ENCODE measurements at regions not wholly inside any gene's neighbourhood (a gene's known extent, or its start where the extent isn't known, plus 50 kb on each side); places are given as distances from the start of the nearest gene placed in this dataset.

GRCh38 chr3:118548434-118548833 lies 486.2 kb downstream of the IGSF11 start:
- TF ChIP-seq POLR2A (IDR thresholded peaks at IDR 0.05) (no peak), CTCF (IDR thresholded peaks at IDR 0.05) (no peak)
- Histone ChIP-seq H3K27ac (no peak overlapping the region), H3K27me3 (no peaks in the 10 kb centered on the region), H3K4me3 (no peak overlapping the region), H3K4me1 (replicated peaks in 1 of 2) (no peaks in the 10 kb centered on the region), H3K36me3 (replicated peaks in 1 of 2) (no peaks in the 10 kb centered on the region), H3K9me3 (replicated peaks in 1 of 3) (no peaks in the 10 kb centered on the region)
- intact Hi-C loops (cut with DNase I), result no loop called here
- WGBS, 4 donors, result 80 to 89% (median 85%) methylated on average over 4 of the region's 4 CpGs
- DNase-seq, result no peak

GRCh38 chr3:118550122-118550521 lies 484.5 kb downstream of the IGSF11 start:
- Histone ChIP-seq H3K4me3 (no peak overlapping the region), H3K4me1 (replicated peaks in 1 of 2) (no peaks in the 10 kb centered on the region), H3K9me3 (replicated peaks in 1 of 3) (no peaks in the 10 kb centered on the region), H3K36me3 (replicated peaks in 1 of 2) (no peaks in the 10 kb centered on the region), H3K27me3 (no peaks in the 10 kb centered on the region), H3K27ac (no peak overlapping the region)
- intact Hi-C loops (cut with DNase I), result no loop called here
- DNase-seq, result no peak
- TF ChIP-seq POLR2A (IDR thresholded peaks at IDR 0.05) (no peak), CTCF (IDR thresholded peaks at IDR 0.05) (no peak)
- WGBS, 4 donors, result 41 to 57% (median 49%) methylated on average over 2 of the region's 2 CpGs

- no peaks in the 10 kb centered on the region for H3K9me3 ChIP-seq (replicated peaks in 1 of 3)
- H3K4me1 ChIP-seq (replicated peaks in 1 of 2), result no peaks in the 10 kb centered on the region
- no peak overlapping the region for H3K4me3 ChIP-seq
- no peaks in the 10 kb centered on the region for H3K36me3 ChIP-seq (replicated peaks in 1 of 2)
- no peak overlapping the region for H3K27ac ChIP-seq
- no peak for DNase-seq
- TF ChIP-seq CTCF (IDR thresholded peaks at IDR 0.05) (no peak), POLR2A (IDR thresholded peaks at IDR 0.05) (no peak)
- intact Hi-C loops (cut with DNase I), result no loop called here
- H3K27me3 ChIP-seq, result no peaks in the 10 kb centered on the region
Measured at GRCh38 chr3:118550556-118550955, 484.1 kb downstream of the IGSF11 start.

- Histone ChIP-seq H3K27ac (no peak overlapping the region), H3K36me3 (replicated peaks in 1 of 2) (no peaks in the 10 kb centered on the region), H3K9me3 (replicated peaks in 1 of 3) (no peaks in the 10 kb centered on the region), H3K27me3 (no peaks in the 10 kb centered on the region), H3K4me1 (replicated peaks in 1 of 2) (no peaks in the 10 kb centered on the region), H3K4me3 (no peak overlapping the region)
- WGBS, 4 donors, result 71 to 88% (median 77%) methylated on average over 5 of the region's 5 CpGs
- intact Hi-C loops (cut with DNase I), result no loop called here
- no peak for DNase-seq
- TF ChIP-seq POLR2A (IDR thresholded peaks at IDR 0.05) (no peak), CTCF (IDR thresholded peaks at IDR 0.05) (no peak)
Measured at GRCh38 chr3:118554148-118554838, 480.4 kb downstream of the IGSF11 start.

Data from adrenal gland (tissue), 9 donors.